ENCODE measurements at regions not wholly inside any gene's neighbourhood (a gene's known extent, or its start where the extent isn't known, plus 50 kb on each side); places are given as distances from the start of the nearest gene placed in this dataset.

GRCh38 chr1:219404629-219405028, 208.3 kb downstream of the ZC3H11B start (continued):
- TF ChIP-seq FOXP4 (CRISPR knock-in tag; IDR thresholded peaks at IDR 0.05) (no peak), MXD4 (CRISPR knock-in tag; IDR thresholded peaks at IDR 0.05; ENCODE audit: borderline replicate concordance) (no peak), ZNF423 (CRISPR knock-in tag; IDR thresholded peaks at IDR 0.05) (no peak)

DNA sequence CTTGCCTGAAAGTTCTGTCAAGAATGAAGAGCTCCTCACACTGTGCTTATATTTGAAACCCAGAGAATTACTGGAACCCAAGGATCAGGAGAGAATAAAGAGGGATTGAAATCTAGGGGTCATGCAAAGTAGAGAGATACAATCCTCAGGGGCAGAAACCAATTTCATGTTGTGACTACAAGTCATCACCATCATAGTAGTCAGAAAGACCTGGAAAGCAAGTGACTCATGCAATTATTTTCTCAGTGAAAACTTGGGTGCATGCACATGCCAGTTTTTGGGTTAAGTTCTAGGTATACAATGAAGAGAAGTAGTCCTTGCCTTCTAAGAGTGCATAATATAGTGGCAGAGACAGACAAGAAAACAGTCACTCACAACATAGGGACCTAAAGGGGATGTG, 210.0 kb downstream of the ZC3H11B start:
- Mint-ChIP-seq H3K36me3 (no peaks in the 10 kb centered on the region), H3K4me1 (peaks cover 21% of the 10 kb centered on the region), H3K9me3 (peaks cover 5% of the 10 kb centered on the region; the same call in 1 of the 2 replicates), H3K27ac (no peak overlapping the region), H3K4me3 (no peak overlapping the region), H3K27me3 (ENCODE audit: low read depth) (no peaks in the 10 kb centered on the region)
- no peak for DNase-seq (ENCODE audit: low spot score)
- TF ChIP-seq ATF2 (CRISPR knock-in tag; IDR thresholded peaks at IDR 0.05; ENCODE audit: borderline replicate concordance, low read depth), result no peak
- TF ChIP-seq CREB1 (CRISPR knock-in tag; IDR thresholded peaks at IDR 0.05), result no peak
- no peak for TF ChIP-seq ATF3 (CRISPR knock-in tag; conservative IDR thresholded peaks at IDR 0.05)
- TF ChIP-seq ZNF121 (CRISPR knock-in tag; IDR thresholded peaks at IDR 0.05), result no peak
- TF ChIP-seq E2F5 (CRISPR knock-in tag; IDR thresholded peaks at IDR 0.05), result no peak
- no peak for TF ChIP-seq ZNF512 (CRISPR knock-in tag; IDR thresholded peaks at IDR 0.05; ENCODE audit: borderline replicate concordance)
- TF ChIP-seq CBFB (CRISPR knock-in tag; IDR thresholded peaks at IDR 0.05; ENCODE audit: low read depth), result no peak
- no peak for TF ChIP-seq ZNF232 (CRISPR knock-in tag; IDR thresholded peaks at IDR 0.05)
- no peak for ATAC-seq
- CTCF ChIA-PET, result interaction anchor here (0.8 to 1.0 kb wide), 2 partner anchors 17 to 258 kb away, joined by 3 read pairs; no protein-coding TSS in a partner anchor
- POLR2A ChIA-PET, result no interaction called here

DNA sequence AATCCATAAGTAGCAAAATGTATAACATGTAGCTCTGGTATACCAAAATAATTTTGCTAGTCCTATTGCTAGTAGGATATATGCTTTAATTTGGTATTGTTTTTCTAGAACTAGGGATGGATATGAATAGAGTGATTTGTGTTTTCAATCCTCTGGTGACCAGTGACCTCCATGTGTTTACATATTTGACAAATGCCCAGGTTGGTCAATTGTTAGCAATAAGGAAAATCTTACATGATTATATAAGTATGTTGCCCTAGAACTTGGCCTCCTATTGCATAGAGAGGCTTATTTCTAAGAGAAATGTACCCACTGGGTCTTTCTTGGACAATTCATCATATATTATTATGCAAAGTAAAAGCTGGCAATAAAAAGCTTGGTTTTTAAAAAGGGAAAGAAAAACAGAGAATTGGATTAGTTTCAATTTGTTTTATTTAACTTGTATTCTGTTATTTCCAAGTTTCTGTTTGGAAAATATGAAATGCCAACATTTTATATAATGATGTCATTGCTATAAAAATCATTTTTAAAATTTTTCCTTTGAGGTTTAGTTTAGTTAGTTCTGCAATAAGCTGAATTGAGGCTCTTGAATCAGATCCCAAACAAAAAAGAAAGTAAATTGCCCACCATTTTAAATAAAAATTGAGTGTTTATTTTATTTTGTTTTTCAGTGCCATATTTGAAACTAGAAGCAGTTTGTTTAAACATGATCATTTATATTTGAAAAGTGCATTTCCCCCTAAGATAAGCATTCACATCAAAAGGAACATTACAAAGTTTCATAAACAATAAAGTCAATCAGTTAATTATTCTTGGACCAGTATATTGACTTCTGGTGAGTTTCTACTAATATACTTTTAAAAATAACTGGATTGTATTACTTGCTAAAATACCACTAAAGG, 210.9 kb downstream of the ZC3H11B start:
- POLR2A ChIA-PET, result no interaction called here
- DNase-seq (ENCODE audit: low spot score), result no peak
- no peak overlapping the region for H3K27ac Mint-ChIP-seq
- peaks cover 3% of the 10 kb centered on the region; the same call in 1 of the 2 replicates for H3K36me3 Mint-ChIP-seq
- TF ChIP-seq MAX (CRISPR knock-in tag; IDR thresholded peaks at IDR 0.05) (no peak), JUN (CRISPR knock-in tag; IDR thresholded peaks at IDR 0.05) (no peak), IRF2 (CRISPR knock-in tag; IDR thresholded peaks at IDR 0.05; ENCODE audit: borderline replicate concordance, low read depth) (no peak), NR1H2 (CRISPR knock-in tag; IDR thresholded peaks at IDR 0.05) (no peak), TCF7 (CRISPR knock-in tag; IDR thresholded peaks at IDR 0.05; ENCODE audit: low read depth) (no peak), ZNF317 (CRISPR knock-in tag; IDR thresholded peaks at IDR 0.05; ENCODE audit: borderline replicate concordance, low read depth) (no peak)
- TF ChIP-seq, protein P1, sequence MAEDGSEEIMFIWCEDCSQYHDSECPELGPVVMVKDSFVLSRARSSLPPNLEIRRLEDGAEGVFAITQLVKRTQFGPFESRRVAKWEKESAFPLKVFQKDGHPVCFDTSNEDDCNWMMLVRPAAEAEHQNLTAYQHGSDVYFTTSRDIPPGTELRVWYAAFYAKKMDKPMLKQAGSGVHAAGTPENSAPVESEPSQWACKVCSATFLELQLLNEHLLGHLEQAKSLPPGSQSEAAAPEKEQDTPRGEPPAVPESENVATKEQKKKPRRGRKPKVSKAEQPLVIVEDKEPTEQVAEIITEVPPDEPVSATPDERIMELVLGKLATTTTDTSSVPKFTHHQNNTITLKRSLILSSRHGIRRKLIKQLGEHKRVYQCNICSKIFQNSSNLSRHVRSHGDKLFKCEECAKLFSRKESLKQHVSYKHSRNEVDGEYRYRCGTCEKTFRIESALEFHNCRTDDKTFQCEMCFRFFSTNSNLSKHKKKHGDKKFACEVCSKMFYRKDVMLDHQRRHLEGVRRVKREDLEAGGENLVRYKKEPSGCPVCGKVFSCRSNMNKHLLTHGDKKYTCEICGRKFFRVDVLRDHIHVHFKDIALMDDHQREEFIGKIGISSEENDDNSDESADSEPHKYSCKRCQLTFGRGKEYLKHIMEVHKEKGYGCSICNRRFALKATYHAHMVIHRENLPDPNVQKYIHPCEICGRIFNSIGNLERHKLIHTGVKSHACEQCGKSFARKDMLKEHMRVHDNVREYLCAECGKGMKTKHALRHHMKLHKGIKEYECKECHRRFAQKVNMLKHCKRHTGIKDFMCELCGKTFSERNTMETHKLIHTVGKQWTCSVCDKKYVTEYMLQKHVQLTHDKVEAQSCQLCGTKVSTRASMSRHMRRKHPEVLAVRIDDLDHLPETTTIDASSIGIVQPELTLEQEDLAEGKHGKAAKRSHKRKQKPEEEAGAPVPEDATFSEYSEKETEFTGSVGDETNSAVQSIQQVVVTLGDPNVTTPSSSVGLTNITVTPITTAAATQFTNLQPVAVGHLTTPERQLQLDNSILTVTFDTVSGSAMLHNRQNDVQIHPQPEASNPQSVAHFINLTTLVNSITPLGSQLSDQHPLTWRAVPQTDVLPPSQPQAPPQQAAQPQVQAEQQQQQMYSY (CRISPR knock-in tag; IDR thresholded peaks at IDR 0.05), result no peak
- CTCF ChIA-PET, result no interaction called here
- H3K4me1 Mint-ChIP-seq, result peaks cover 21% of the 10 kb centered on the region
- no peaks in the 10 kb centered on the region for H3K27me3 Mint-ChIP-seq (ENCODE audit: low read depth)
- H3K9me3 Mint-ChIP-seq, result peaks cover 15% of the 10 kb centered on the region
- no peak overlapping the region for H3K4me3 Mint-ChIP-seq
- no peak for ATAC-seq
